ENCODE measurements at regions not wholly inside any gene's neighbourhood (a gene's known extent, or its start where the extent isn't known, plus 50 kb on each side); places are given as distances from the start of the nearest gene placed in this dataset.

DNA sequence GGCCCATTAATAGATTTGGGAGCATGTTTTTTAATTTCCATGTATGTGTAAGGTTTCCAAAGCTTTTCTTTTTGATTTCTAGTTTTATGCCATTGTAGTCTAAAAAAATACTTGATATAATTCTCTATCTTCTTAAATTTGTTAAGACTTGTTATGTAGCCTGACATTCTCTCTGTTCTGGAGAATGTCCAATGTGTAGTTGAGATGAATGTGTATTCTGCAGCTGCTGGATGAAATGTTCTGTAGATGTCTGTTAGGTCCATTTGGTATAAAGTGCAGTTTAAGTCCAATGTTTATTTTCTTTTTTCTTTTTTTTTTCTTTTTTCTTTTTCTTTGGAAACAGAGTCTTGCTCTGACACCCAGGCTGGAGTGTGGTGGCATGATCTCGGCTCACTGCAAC lies 378.5 kb upstream of the MAD2L1 start:
- TF ChIP-seq YY1 (IDR thresholded peaks at IDR 0.05; ENCODE audit: insufficient read depth, insufficient read length) (no peak), ZNF274 (IDR thresholded peaks at IDR 0.05; ENCODE audit: low read depth, low read length) (no peak), SUZ12 (IDR thresholded peaks at IDR 0.05; ENCODE audit: extremely low read depth, insufficient read depth, insufficient read length) (no peak)
